ENCODE measurements at regions not wholly inside any gene's neighbourhood (a gene's known extent, or its start where the extent isn't known, plus 50 kb on each side); places are given as distances from the start of the nearest gene placed in this dataset.

- in situ Hi-C loops (cut with HindIII; ENCODE audit: low pct_ligation_motif_present, low pct_unique_long_range_greater_than_20kb, low sequenced_read_pairs), result no loop called here
- DNase-seq, result no peak
These were observed 168.5 kb upstream of the DYNLRB2 start for GRCh38 chr16:80372341-80372740.

DNA sequence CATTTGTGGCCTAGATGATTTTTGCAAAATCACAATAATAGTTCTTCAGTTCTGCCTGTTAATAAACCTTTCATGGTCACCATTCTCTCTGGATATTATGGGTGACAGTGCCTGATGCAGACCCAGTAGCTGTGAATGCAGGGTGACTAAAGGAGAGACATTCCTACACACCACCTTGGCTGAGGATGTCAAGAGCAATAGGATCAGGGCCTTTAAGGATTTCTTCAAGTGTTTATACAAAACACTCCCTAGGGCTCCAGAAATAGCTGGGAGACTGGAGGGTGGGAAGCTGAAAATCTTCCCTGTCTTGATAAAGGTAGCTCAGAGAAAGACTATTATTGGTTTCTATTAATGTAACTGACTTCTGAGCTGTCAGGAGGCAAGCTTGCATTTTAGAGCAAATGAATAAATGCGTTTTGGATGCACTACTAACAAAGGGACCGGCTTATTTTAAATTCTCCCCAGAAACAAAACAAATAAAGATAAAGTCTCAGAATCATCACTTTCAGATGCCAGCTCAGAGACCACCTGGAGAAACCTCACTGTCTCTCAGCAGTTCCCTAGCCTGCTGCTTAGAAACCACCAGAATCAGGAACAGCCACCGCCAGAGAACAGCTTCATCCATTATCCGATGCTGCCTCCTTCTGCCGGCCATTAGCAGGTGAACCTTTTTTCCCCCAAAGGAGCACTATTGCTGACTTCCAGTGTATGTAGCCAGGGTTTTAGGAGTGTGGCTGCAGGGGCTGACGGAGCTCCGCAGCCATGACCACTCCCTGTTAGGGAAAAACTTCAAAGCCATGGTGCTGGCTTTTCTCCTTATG is 171.4 kb upstream of the DYNLRB2 start:
- peak; percentile 47 for DNase-seq
- in situ Hi-C loops (cut with HindIII; ENCODE audit: low pct_ligation_motif_present, low pct_unique_long_range_greater_than_20kb, low sequenced_read_pairs), result no loop called here

DNA sequence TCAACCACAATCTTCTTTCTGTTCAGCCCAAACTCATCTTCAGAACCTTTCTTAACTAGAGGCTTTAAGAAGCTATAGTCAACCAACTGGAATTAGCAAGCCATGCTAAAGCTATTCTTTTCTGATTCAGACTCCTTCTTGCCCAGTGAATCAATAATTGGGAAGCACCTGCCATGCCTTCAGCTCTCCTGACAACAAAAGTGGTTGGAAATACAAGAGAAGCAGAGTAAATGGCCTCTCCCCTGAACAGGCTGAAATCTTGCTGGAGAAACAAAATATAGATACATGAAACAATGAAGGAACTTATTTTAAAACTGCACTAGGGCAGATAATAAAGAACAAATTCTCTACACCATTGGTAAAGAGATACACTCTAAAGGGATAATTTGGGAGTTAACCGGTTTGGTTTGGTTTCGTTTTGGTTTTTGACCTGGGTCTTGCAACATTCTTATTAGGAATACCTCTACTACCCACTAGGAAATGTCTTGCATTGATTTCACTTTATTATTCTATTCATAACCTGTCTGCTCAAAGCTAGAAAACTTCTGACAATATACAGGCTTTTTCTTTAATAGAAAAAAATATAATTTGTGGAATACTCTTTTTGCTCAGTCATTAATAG is 173.6 kb upstream of the DYNLRB2 start:
- DNase-seq, result no peak
- in situ Hi-C loops (cut with HindIII; ENCODE audit: low pct_ligation_motif_present, low pct_unique_long_range_greater_than_20kb, low sequenced_read_pairs), result no loop called here

DNA sequence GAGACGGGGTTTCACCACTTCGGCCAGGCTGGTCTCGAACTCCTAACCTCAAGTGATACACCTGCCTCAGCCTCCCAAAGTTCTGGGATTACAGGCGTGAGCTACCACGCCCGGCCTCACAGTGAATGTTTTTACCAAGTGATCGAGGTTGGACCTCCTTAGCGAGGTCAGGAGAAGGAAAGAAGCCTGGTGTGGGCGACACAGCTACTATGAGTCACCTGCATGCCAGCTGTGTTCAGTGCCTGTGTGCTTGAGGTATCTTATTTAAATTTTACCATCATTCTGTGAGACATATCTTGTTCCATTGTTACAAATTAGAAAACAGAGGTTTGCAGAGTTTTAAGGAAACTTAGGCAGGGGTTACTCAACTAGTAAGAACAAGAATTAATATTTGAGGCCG is 174.8 kb upstream of the DYNLRB2 start:
- no peak for DNase-seq
- in situ Hi-C loops (cut with HindIII; ENCODE audit: low pct_ligation_motif_present, low pct_unique_long_range_greater_than_20kb, low sequenced_read_pairs), result no loop called here

- in situ Hi-C loops (cut with HindIII; ENCODE audit: low pct_ligation_motif_present, low pct_unique_long_range_greater_than_20kb, low sequenced_read_pairs), result no loop called here
- no peak for DNase-seq
These were observed 178.0 kb upstream of the DYNLRB2 start for GRCh38 chr16:80362816-80363215.

DNA sequence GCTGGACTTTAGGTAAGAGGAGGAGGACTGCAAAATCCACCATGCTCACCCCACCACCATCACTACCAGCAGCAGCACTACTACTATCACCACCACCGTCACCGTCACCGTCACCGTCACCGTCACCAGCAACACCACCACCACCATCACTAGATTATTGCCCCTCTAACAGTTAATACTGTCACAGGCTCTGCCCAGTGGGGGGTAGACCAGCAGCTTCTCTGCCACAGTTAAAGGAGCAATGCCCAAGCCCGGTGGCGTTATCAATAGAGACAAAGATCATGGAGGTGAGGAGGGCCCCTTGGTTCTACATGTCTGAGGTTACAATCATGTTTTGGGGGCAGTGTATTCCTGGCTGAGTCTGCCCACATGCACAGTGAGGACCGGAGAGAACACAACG is 184.4 kb upstream of the DYNLRB2 start:
- DNase-seq, result no peak
- in situ Hi-C loops (cut with HindIII; ENCODE audit: low pct_ligation_motif_present, low pct_unique_long_range_greater_than_20kb, low sequenced_read_pairs), result no loop called here

GRCh38 chr16:80355335-80355734 is 185.5 kb upstream of the DYNLRB2 start:
- no peak for DNase-seq
- in situ Hi-C loops (cut with HindIII; ENCODE audit: low pct_ligation_motif_present, low pct_unique_long_range_greater_than_20kb, low sequenced_read_pairs), result no loop called here

GRCh38 chr16:80350061-80350460 is 190.7 kb upstream of the DYNLRB2 start:
- in situ Hi-C loops (cut with HindIII; ENCODE audit: low pct_ligation_motif_present, low pct_unique_long_range_greater_than_20kb, low sequenced_read_pairs), result no loop called here
- no peak for DNase-seq

- in situ Hi-C loops (cut with HindIII; ENCODE audit: low pct_ligation_motif_present, low pct_unique_long_range_greater_than_20kb, low sequenced_read_pairs), result no loop called here
- DNase-seq, result no peak
These were observed 192.9 kb upstream of the DYNLRB2 start for GRCh38 chr16:80347900-80348299.

DNA sequence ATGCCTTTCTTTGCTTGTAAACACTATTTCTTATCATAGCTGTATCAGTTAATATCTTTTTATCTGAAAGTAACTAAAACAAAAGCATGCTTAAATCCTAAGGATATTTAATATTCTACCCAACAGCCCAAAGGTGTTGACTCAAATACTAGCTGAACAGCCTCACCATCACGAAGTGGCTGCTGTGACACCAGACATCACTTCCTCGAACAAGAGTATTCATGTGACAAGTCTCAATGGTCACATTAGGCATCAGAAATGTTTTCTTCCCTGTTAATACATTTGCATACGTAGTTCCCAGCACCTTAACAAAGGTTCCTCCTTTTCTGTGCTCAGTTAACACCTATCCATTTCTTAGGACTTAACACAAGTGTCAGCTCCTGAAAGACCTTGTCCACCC is 193.8 kb upstream of the DYNLRB2 start:
- in situ Hi-C loops (cut with HindIII; ENCODE audit: low pct_ligation_motif_present, low pct_unique_long_range_greater_than_20kb, low sequenced_read_pairs), result no loop called here
- DNase-seq, result no peak

DNA sequence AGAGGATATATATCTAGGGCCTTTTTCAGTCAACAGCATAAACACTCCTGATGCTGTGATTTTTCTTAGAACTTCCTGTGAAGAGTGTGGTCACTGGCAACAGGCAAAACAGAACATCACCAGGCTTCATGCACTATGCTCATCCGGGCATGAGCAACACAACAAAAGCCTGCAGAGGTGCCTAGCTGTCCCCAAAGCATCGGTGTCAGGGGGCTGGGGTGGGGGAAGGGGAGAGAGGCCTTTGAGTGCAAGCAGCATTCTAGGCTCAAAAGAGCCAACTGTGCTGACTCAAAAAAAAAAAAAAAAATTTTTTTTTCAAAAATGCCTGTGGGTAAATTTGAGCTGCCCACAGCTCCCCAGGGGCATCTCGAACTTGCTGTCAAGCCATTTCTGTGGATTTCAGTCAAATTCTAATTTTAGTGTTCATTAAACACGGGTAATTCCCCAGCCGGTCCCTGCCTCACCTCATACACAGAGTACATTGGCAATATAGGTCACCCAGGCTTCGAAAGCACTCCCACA is 194.6 kb upstream of the DYNLRB2 start:
- in situ Hi-C loops (cut with HindIII; ENCODE audit: low pct_ligation_motif_present, low pct_unique_long_range_greater_than_20kb, low sequenced_read_pairs), result no loop called here
- no peak for DNase-seq

- DNase-seq, result no peak
- in situ Hi-C loops (cut with HindIII; ENCODE audit: low pct_ligation_motif_present, low pct_unique_long_range_greater_than_20kb, low sequenced_read_pairs), result no loop called here
These were observed 195.1 kb upstream of the DYNLRB2 start for GRCh38 chr16:80345701-80346100.

DNA sequence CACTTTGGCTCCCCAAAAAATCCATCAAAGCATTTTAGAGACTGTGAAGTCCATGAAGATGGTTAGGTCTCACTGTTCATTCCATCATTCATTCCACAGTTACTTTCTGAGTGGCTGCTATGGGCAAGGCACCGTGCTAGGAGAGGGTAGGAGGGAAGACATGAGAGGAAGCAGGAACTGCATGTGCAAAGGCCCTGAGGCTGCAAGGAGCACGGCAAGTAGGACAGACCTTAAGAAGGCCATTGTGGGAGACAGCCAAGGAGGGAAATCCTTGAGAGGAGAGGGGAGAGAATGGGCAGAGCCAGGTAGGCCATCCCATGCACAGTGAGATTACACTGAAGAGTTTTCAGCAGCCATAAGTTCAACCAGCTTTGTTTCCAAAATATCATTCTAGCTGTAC is 196.2 kb upstream of the DYNLRB2 start:
- in situ Hi-C loops (cut with HindIII; ENCODE audit: low pct_ligation_motif_present, low pct_unique_long_range_greater_than_20kb, low sequenced_read_pairs), result no loop called here
- DNase-seq, result no peak

DNA sequence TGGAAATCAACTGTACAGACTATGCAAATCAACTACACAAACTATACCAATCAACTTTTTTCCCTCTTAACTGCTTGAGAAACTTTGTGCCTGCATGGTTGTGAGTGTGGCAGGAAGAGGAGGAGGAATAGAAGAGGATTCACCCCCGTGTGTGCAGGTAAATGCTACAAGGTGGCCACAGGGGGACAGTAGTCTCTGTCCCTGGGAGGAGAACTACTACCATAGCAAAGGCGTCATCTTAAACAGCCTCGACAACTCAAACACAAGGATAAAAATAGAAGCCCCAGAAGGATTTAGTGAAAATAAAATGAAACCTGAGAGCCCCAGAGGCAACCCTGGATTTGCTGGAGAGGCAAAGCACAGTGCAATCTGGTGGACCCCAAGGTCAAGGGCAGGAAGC is 199.5 kb upstream of the DYNLRB2 start:
- in situ Hi-C loops (cut with HindIII; ENCODE audit: low pct_ligation_motif_present, low pct_unique_long_range_greater_than_20kb, low sequenced_read_pairs), result no loop called here
- DNase-seq, result no peak

DNA sequence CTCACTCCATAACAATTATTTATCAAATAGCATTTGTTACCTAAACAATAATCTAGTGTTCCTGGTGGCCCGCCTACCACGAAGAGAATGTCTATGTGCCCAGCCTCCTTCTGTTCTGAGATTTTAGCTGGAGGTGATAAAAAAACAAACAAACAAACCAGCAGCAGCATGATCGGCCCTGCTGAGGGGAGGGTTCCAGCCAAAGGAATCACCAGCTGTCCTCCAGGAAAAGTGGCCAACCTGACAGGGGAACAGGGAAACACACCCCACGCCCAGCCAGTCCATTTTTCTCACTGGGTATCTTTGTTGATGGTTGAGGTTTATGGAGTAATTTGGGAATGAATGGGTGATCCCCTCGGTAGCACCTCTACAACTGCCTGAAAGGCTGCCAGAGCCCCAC is 203.0 kb upstream of the DYNLRB2 start:
- no peak for DNase-seq
- in situ Hi-C loops (cut with HindIII; ENCODE audit: low pct_ligation_motif_present, low pct_unique_long_range_greater_than_20kb, low sequenced_read_pairs), result no loop called here

- DNase-seq, result no peak
- in situ Hi-C loops (cut with HindIII; ENCODE audit: low pct_ligation_motif_present, low pct_unique_long_range_greater_than_20kb, low sequenced_read_pairs), result no loop called here
These were observed 210.0 kb upstream of the DYNLRB2 start for GRCh38 chr16:80330803-80331202.

GRCh38 chr16:80330150-80330549 is 210.6 kb upstream of the DYNLRB2 start:
- in situ Hi-C loops (cut with HindIII; ENCODE audit: low pct_ligation_motif_present, low pct_unique_long_range_greater_than_20kb, low sequenced_read_pairs), result no loop called here
- no peak for DNase-seq

DNA sequence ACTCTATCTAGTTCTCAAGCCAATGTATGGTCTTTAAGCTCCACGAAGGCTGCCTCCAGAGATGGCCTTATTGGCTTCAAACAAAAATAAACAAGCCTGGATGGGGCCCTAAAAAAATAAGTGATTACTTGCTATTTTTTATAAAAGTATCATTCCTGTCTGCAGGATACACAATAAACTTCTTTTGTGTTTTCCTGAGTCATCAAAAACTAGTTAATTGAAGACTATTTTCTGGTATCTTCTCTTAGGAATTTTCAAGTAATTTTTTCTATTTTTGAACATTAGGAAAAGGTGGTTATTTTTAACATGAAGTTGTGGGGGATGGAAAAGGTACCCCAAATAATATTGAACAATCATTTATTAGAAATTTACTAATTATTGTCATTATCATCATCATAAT is 213.1 kb upstream of the DYNLRB2 start:
- DNase-seq, result no peak
- in situ Hi-C loops (cut with HindIII; ENCODE audit: low pct_ligation_motif_present, low pct_unique_long_range_greater_than_20kb, low sequenced_read_pairs), result no loop called here

- DNase-seq, result no peak
- in situ Hi-C loops (cut with HindIII; ENCODE audit: low pct_ligation_motif_present, low pct_unique_long_range_greater_than_20kb, low sequenced_read_pairs), result no loop called here
These were observed 216.4 kb upstream of the DYNLRB2 start for GRCh38 chr16:80324371-80324770.

GRCh38 chr16:80323808-80324195 is 217.0 kb upstream of the DYNLRB2 start:
- in situ Hi-C loops (cut with HindIII; ENCODE audit: low pct_ligation_motif_present, low pct_unique_long_range_greater_than_20kb, low sequenced_read_pairs), result no loop called here
- no peak for DNase-seq

Measured in ACHN (cell line).